Adrenal gland (tissue), 5 donors: ENCODE measurements at regions not wholly inside any gene's neighbourhood (a gene's known extent, or its start where the extent isn't known, plus 50 kb on each side); places are given as distances from the start of the nearest gene placed in this dataset.

Experiments used
- POLR2A ChIP-seq, 2 donors: fragments of 450-650 bp; IDR thresholded peaks; one replicate each; pipeline ENCODE4 v1.6.1; 2017; ENCODE audit warnings: antibody characterized with exemption in 2 of 2, mild to moderate bottlenecking in 2 of 2, moderate library complexity in 1 of 2
- TF ChIP-seq, protein P1 (sequence below), 6 experiments: fragments of 450-650 bp in 4 of 6; fragments of 200-600 bp in 2 of 6; sonication (generic) in 1 of 6; IDR thresholded peaks; 1 replicate in 5 of 6; 2 replicates in 1 of 6; pipeline versions ENCODE4 v1.5.1 to v1.8.0; 2016 to 2021; ENCODE audit warnings: antibody characterized with exemption in 6 of 6, mild to moderate bottlenecking in 2 of 6, moderate library complexity in 1 of 6
- donor health status: DM: no; HTN: no; CAD: no.

DNA sequence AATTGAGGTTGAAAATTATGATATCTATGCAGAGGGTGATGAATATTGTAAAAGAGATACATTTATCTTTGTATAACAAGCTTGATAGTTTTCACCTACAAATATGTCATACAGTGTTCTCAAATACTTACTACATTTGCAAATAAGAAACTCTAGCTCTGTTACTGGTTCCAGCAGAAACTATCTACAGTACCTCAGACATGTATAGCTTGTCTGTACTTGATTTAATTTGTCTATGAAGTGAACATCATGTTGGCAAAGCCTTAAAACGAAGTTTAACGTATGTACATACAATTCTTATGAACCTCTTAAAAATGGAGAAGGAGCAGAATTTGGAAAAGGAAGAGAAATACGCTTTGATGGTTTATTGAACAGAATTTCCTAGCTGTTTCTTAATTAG lies 201.4 kb upstream of the MARCKS start:
- TF ChIP-seq, protein P1, sequence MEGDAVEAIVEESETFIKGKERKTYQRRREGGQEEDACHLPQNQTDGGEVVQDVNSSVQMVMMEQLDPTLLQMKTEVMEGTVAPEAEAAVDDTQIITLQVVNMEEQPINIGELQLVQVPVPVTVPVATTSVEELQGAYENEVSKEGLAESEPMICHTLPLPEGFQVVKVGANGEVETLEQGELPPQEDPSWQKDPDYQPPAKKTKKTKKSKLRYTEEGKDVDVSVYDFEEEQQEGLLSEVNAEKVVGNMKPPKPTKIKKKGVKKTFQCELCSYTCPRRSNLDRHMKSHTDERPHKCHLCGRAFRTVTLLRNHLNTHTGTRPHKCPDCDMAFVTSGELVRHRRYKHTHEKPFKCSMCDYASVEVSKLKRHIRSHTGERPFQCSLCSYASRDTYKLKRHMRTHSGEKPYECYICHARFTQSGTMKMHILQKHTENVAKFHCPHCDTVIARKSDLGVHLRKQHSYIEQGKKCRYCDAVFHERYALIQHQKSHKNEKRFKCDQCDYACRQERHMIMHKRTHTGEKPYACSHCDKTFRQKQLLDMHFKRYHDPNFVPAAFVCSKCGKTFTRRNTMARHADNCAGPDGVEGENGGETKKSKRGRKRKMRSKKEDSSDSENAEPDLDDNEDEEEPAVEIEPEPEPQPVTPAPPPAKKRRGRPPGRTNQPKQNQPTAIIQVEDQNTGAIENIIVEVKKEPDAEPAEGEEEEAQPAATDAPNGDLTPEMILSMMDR (IDR thresholded peaks at IDR 0.05), result no peak
- no peak for TF ChIP-seq POLR2A (IDR thresholded peaks at IDR 0.05)
